Glutamatergic neuron (in vitro differentiated cells): ENCODE measurements at regions not wholly inside any gene's neighbourhood (a gene's known extent, or its start where the extent isn't known, plus 50 kb on each side); places are given as distances from the start of the nearest gene placed in this dataset.

Experiments used
- DNase-seq: peaks from one replicate; pipeline ENCODE4 v3.0.0; 2022
- H3K27ac Mint-ChIP-seq: one replicate; pipeline ENCODE4 v1.8.0; 2020; ENCODE audit warnings: mild to moderate bottlenecking, mixed read lengths, inconsistent platforms; ENCODE audit not compliant: unreplicated experiment
- H3K27me3 Mint-ChIP-seq: one replicate; pipeline ENCODE4 v1.8.0; 2020; ENCODE audit warnings: mild to moderate bottlenecking, moderate library complexity, mixed read lengths, inconsistent platforms; ENCODE audit not compliant: unreplicated experiment
- H3K36me3 Mint-ChIP-seq: one replicate; pipeline ENCODE4 v1.8.0; 2020; ENCODE audit warnings: mild to moderate bottlenecking, mixed read lengths, inconsistent platforms; ENCODE audit not compliant: unreplicated experiment
- H3K4me1 Mint-ChIP-seq: one replicate; pipeline ENCODE4 v1.8.0; 2020; ENCODE audit warnings: mild to moderate bottlenecking, low read depth, mixed read lengths, inconsistent platforms; ENCODE audit not compliant: unreplicated experiment
- H3K4me3 Mint-ChIP-seq: one replicate; pipeline ENCODE4 v1.8.0; 2020; ENCODE audit warnings: mild to moderate bottlenecking, mixed read lengths, inconsistent platforms; ENCODE audit not compliant: unreplicated experiment
- H3K9me3 Mint-ChIP-seq: one replicate; pipeline ENCODE4 v1.8.0; 2020; ENCODE audit warnings: mild to moderate bottlenecking, moderate library complexity, mixed read lengths, inconsistent platforms; ENCODE audit not compliant: unreplicated experiment
- CTCF ChIP-seq: fragments of 200-600 bp; sonication (generic); IDR thresholded peaks from one replicate; pipeline ENCODE4 v1.5.0; 2021; ENCODE audit not compliant: partially characterized antibody, unreplicated experiment

GRCh38 chr3:99159220-99159762 lies 257.8 kb upstream of the DCBLD2 start:
- no peaks in the 10 kb centered on the region for H3K36me3 Mint-ChIP-seq
- no peak overlapping the region for H3K27ac Mint-ChIP-seq
- TF ChIP-seq CTCF: no peak
- H3K4me1 Mint-ChIP-seq: no peaks in the 10 kb centered on the region
- peaks cover 2% of the 10 kb centered on the region for H3K27me3 Mint-ChIP-seq
- H3K4me3 Mint-ChIP-seq: no peak overlapping the region
- H3K9me3 Mint-ChIP-seq: peaks cover 4% of the 10 kb centered on the region
- DNase-seq: no peak

GRCh38 chr3:99145031-99145430 lies 243.5 kb upstream of the DCBLD2 start:
- Mint-ChIP-seq H3K9me3 (no peaks in the 10 kb centered on the region), H3K27me3 (no peaks in the 10 kb centered on the region), H3K4me1 (no peaks in the 10 kb centered on the region), H3K27ac (no peak overlapping the region), H3K4me3 (no peak overlapping the region), H3K36me3 (no peaks in the 10 kb centered on the region)
- TF ChIP-seq CTCF: no peak
- no peak for DNase-seq

GRCh38 chr3:99143493-99143892 lies 242.0 kb upstream of the DCBLD2 start:
- DNase-seq: no peak
- Mint-ChIP-seq H3K27ac (no peak overlapping the region), H3K4me1 (no peaks in the 10 kb centered on the region), H3K4me3 (no peak overlapping the region), H3K9me3 (no peaks in the 10 kb centered on the region), H3K36me3 (no peaks in the 10 kb centered on the region), H3K27me3 (no peaks in the 10 kb centered on the region)
- no peak for TF ChIP-seq CTCF

GRCh38 chr3:99134986-99135385 lies 233.5 kb upstream of the DCBLD2 start:
- no peak for DNase-seq
- Mint-ChIP-seq H3K4me1 (no peaks in the 10 kb centered on the region), H3K27ac (no peak overlapping the region)

GRCh38 chr3:99131876-99132275 lies 230.4 kb upstream of the DCBLD2 start:
- Mint-ChIP-seq H3K4me3 (no peak overlapping the region), H3K9me3 (no peaks in the 10 kb centered on the region), H3K4me1 (no peaks in the 10 kb centered on the region), H3K27me3 (no peaks in the 10 kb centered on the region), H3K27ac (no peak overlapping the region), H3K36me3 (no peaks in the 10 kb centered on the region)
- no peak for TF ChIP-seq CTCF
- no peak for DNase-seq

More at GRCh38 chr3:99134986-99135385, 233.5 kb upstream of the DCBLD2 start:
- TF ChIP-seq CTCF: no peak
- no peaks in the 10 kb centered on the region for H3K9me3 Mint-ChIP-seq
- H3K36me3 Mint-ChIP-seq: no peaks in the 10 kb centered on the region
- H3K27me3 Mint-ChIP-seq: no peaks in the 10 kb centered on the region
- no peak overlapping the region for H3K4me3 Mint-ChIP-seq
